ENCODE measurements at regions not wholly inside any gene's neighbourhood (a gene's known extent, or its start where the extent isn't known, plus 50 kb on each side); places are given as distances from the start of the nearest gene placed in this dataset.

DNA sequence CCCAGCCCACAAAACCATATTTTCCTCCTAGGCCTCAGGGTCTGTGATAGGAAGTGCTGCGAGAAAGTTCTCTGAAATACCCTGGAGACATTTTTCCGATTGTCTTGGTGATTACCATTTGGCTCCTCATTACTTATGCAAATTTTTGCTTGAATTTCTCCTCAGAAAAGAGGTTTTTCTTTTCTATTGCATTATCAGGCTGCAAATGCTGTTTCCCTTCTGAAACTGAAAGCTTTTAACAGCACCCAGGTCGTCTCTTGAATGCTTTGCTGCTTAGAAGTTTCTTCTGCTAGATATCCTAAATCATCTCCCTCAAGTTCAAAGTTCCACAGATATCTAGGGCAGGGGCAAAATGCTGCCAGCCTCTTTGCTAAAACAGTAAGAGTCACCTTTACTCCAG lies 434.2 kb downstream of the PCDH20 start:
- TF ChIP-seq, protein P1, sequence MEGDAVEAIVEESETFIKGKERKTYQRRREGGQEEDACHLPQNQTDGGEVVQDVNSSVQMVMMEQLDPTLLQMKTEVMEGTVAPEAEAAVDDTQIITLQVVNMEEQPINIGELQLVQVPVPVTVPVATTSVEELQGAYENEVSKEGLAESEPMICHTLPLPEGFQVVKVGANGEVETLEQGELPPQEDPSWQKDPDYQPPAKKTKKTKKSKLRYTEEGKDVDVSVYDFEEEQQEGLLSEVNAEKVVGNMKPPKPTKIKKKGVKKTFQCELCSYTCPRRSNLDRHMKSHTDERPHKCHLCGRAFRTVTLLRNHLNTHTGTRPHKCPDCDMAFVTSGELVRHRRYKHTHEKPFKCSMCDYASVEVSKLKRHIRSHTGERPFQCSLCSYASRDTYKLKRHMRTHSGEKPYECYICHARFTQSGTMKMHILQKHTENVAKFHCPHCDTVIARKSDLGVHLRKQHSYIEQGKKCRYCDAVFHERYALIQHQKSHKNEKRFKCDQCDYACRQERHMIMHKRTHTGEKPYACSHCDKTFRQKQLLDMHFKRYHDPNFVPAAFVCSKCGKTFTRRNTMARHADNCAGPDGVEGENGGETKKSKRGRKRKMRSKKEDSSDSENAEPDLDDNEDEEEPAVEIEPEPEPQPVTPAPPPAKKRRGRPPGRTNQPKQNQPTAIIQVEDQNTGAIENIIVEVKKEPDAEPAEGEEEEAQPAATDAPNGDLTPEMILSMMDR (conservative IDR thresholded peaks at IDR 0.05) = no peak
- TF ChIP-seq EZH2 (IDR thresholded peaks at IDR 0.05; ENCODE audit: low read depth) = no peak
